ENCODE measurements at regions not wholly inside any gene's neighbourhood (a gene's known extent, or its start where the extent isn't known, plus 50 kb on each side); places are given as distances from the start of the nearest gene placed in this dataset.

DNA sequence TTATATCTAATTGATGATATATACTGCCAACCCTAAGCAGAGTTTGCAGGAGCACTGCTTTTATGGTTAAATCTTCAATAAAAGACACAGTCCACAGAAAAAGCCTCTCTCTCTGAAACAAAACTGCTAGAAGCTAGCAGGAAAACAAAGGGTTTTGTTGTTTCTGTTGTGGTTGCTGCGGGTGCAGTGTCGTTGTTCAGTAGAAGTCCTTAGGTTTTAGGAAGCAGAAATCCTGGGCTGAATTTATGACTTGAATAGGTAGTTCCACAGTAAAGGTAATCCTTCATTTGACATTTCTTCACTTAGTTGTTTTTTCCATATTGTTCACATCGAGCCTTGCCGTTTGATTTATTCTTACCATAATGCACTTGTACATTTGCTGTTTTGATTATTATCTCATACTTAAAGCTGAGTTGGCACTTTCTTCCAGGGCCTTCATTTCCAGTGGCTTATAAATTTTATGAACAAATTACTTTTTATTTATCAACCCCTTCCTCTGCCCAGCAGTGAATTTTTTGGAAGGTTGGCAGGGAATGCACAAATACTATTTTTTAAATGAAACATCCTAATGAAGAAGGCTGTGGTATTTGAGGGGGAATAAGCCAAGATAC is 209.6 kb upstream of the SLC30A5 start:
- Mint-ChIP-seq H3K9me3 (peaks cover 7% of the 10 kb centered on the region), H3K36me3 (ENCODE audit: low read depth) (no peaks in the 10 kb centered on the region), H3K27me3 (no peaks in the 10 kb centered on the region), H3K27ac (no peak overlapping the region), H3K4me3 (peak overlapping the region; percentile 16), H3K4me1 (ENCODE audit: low read depth) (peaks cover 30% of the 10 kb centered on the region)
- no peak for DNase-seq

DNA sequence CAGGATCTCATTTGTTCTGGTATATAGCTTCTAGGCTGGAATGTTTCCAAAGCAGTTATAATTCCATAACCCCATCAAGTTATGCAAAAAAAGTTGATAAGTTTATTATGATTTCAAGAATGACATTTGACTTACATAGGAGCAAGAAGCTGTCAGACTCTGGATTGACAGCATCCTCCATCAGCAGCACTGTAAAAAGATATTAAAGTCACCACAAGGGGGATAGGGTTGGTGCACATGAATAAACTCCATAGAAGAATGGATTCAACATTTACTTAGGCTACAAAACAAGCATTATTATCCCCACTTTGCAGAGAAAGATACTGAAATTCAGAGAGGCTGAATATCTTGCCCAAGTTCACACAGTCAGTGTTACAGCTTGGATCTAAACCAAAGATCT is 208.9 kb upstream of the SLC30A5 start:
- no peak overlapping the region for H3K4me3 Mint-ChIP-seq
- no peaks in the 10 kb centered on the region for H3K36me3 Mint-ChIP-seq (ENCODE audit: low read depth)
- H3K27me3 Mint-ChIP-seq: no peaks in the 10 kb centered on the region
- H3K27ac Mint-ChIP-seq: no peak overlapping the region
- peaks cover 30% of the 10 kb centered on the region for H3K4me1 Mint-ChIP-seq (ENCODE audit: low read depth)
- no peak for DNase-seq
- H3K9me3 Mint-ChIP-seq: peaks cover 7% of the 10 kb centered on the region

DNA sequence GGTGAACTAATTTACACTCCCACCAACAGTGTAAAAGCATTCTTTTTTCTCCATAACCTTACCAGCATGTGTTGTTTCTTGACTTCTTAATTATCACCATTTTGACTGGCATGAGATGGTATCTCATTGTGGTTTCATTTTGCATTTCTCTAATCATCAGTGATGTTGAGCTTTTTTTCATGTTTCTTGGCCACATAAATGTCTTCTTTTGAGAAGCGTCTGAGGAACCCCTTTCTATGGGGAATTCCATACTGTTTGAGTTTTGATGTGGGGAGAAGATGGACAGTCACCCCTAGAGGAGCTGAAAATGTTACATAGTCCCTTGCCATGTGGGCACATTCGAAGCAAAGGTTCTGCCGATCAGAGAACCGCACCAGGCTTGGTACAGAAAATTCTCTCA is 207.0 kb upstream of the SLC30A5 start:
- H3K4me1 Mint-ChIP-seq (ENCODE audit: low read depth): peaks cover 37% of the 10 kb centered on the region
- H3K36me3 Mint-ChIP-seq (ENCODE audit: low read depth): no peaks in the 10 kb centered on the region
- no peaks in the 10 kb centered on the region for H3K27me3 Mint-ChIP-seq
- no peak overlapping the region for H3K27ac Mint-ChIP-seq
- no peak for DNase-seq
- H3K4me3 Mint-ChIP-seq: no peak overlapping the region
- H3K9me3 Mint-ChIP-seq: peaks cover 7% of the 10 kb centered on the region

DNA sequence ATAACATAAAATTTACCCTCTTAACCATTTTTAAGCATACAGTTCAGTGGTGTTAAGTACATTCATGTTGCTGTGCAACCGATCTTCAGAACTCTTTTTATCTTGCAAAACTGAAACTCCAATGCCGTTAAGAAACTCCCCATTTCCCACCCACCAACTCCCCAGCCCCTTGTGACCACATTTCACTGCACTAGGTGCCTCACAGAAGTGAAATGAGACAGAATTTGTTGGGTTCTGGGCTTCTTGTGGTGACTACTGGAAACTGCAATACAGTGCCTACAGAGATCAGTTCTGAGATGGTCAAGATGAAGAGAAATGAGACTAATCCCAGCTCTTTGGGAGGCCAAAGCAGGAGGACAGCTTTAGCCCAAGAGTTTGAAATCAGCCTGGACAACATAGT is 202.1 kb upstream of the SLC30A5 start:
- H3K27ac Mint-ChIP-seq: peak overlapping the region; percentile 18
- peaks cover 33% of the 10 kb centered on the region for H3K4me1 Mint-ChIP-seq (ENCODE audit: low read depth)

DNA sequence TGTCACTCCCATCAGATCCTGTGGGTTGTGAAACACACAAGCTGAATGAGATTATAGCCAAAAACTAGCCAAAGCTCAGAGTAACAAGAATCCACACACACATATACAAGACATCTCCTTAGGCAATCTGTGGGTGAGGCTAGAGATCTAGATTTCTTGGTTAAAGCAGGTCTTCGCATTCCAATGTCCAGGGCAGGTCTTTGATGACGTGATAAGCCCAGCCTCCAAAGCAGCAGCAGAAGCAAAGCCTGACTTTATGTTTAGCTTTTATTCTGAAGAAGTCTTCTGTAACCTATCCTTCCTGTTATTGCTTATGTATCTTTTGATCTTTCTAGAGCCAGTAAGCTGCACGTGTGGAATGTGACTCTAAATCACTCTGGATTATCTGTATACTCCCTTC is 199.1 kb upstream of the SLC30A5 start:
- H3K27ac Mint-ChIP-seq: no peak overlapping the region

More for the DNA sequence above, 202.1 kb upstream of the SLC30A5 start:
- Mint-ChIP-seq H3K4me3 (no peak overlapping the region), H3K27me3 (no peaks in the 10 kb centered on the region), H3K36me3 (ENCODE audit: low read depth) (no peaks in the 10 kb centered on the region), H3K9me3 (peaks cover under 1% of the 10 kb centered on the region)
- DNase-seq: no peak

DNA sequence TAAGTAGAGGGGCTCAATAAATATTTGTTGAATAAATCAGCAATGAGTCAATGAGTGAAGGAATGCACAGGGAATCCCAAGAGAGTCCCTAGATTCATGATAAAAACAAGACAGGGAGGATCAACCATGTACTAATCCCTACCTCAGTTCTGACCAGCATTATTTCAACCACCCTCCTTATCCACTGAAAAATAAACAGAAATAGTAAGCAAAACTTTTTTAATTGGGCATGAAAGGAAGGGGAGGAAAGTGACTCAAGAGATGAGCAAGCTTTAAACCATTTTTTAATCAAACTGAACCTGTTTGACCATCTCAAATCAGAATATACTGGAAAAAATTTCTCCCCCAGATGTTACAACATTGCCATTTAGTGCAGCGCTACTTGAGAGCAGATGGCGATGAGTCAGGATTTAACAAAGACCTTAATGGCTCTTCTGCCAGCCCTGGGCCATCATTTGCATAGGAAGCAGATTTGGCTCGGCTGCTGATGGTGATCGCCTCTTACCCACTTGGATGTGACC is 194.8 kb upstream of the SLC30A5 start:
- Mint-ChIP-seq H3K36me3 (ENCODE audit: low read depth) (no peaks in the 10 kb centered on the region), H3K27me3 (no peaks in the 10 kb centered on the region), H3K27ac (no peak overlapping the region), H3K4me1 (ENCODE audit: low read depth) (peaks cover 13% of the 10 kb centered on the region), H3K9me3 (no peaks in the 10 kb centered on the region), H3K4me3 (no peak overlapping the region)
- DNase-seq: no peak

More for the DNA sequence above, 199.1 kb upstream of the SLC30A5 start:
- Mint-ChIP-seq H3K4me3 (no peak overlapping the region), H3K4me1 (ENCODE audit: low read depth) (peaks cover 28% of the 10 kb centered on the region), H3K9me3 (no peaks in the 10 kb centered on the region), H3K36me3 (ENCODE audit: low read depth) (no peaks in the 10 kb centered on the region), H3K27me3 (no peaks in the 10 kb centered on the region)
- DNase-seq: no peak

DNA sequence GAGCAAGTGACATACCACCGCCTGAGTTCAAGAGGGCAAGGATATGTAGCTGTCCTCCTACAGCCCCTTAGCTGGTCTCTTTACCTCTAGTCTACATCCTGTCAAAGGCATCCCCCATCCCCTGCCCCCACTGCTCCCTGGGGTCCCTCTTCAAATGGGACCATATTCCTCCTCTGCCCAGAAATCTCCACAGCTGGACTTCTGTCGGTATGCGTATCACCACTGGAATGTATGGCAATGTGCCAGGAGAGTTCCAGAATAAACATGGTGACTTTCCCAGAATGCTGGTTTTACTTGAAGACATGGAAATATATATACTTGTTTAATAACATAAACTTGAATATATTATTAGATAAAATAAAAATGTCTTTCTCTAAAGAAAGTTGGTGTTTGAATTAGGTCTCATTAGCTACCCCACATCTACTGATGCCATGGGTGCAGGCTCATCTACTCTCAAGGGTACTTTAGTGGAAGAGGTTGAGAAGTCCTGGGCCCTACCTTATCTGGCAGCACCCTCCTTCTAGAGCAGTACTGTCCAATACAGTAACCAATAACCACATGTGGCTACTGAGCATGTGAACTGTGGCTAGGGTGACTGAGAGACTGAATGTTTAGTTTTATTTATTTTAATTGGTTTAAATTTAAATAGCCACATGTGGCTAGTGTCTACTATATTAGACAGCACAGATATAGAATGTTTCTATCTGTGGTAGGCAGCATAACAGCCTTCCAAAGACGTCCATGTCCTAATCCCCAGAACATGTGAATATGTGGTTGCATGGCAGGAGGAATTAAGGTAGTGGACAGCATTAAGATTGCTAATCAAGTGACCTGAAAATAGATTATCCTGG is 181.7 kb upstream of the SLC30A5 start:
- no peaks in the 10 kb centered on the region for H3K36me3 Mint-ChIP-seq (ENCODE audit: low read depth)
- H3K9me3 Mint-ChIP-seq: no peaks in the 10 kb centered on the region

DNA sequence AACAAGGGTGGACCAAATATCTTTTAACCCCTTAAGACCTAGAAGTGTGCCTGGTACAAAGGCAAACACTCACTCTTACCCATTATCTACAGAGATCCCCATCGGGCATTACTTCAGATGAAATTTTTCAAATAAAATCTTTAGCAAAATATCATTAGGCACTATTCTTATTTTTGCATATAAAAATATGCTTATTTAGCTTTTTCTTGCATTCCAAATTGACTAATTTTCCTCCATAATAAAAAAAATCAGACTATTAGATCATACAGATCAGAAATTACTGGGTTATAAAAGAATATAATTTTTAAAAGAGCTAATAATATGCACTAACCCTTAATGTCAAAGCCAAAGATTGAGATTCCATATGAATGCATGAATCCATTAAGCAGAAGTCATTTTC is 178.7 kb upstream of the SLC30A5 start:
- Mint-ChIP-seq H3K9me3 (peaks cover 4% of the 10 kb centered on the region), H3K27me3 (no peaks in the 10 kb centered on the region), H3K4me3 (no peak overlapping the region), H3K27ac (no peak overlapping the region), H3K4me1 (ENCODE audit: low read depth) (no peaks in the 10 kb centered on the region), H3K36me3 (ENCODE audit: low read depth) (no peaks in the 10 kb centered on the region)
- DNase-seq: no peak

More for the DNA sequence above, 181.7 kb upstream of the SLC30A5 start:
- Mint-ChIP-seq H3K27me3 (no peaks in the 10 kb centered on the region), H3K4me3 (no peak overlapping the region), H3K4me1 (ENCODE audit: low read depth) (no peaks in the 10 kb centered on the region), H3K27ac (no peak overlapping the region)
- DNase-seq: no peak

DNA sequence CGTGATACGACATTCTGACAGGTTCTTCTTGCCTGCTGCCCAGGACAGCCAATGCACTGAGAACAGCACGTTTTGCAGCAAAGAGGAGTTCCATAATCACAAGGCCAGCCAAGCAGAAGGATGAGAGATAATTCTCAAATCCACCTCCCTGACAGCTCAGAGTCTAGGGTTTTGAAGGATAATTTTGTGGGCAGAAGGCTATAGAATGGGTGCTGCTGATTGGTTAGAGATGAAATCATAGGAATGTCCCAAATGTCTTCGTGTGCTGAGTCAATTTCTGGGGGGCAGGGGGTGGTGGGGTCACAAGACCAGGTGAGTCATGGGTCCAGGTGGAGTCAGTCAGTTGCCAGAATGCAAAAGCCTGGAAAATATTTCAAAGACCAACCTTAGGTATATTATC is 175.5 kb upstream of the SLC30A5 start:
- Mint-ChIP-seq H3K9me3 (peaks cover 4% of the 10 kb centered on the region), H3K36me3 (ENCODE audit: low read depth) (no peaks in the 10 kb centered on the region), H3K27ac (no peak overlapping the region), H3K27me3 (no peaks in the 10 kb centered on the region), H3K4me1 (ENCODE audit: low read depth) (no peaks in the 10 kb centered on the region), H3K4me3 (no peak overlapping the region)
- no peak for DNase-seq

DNA sequence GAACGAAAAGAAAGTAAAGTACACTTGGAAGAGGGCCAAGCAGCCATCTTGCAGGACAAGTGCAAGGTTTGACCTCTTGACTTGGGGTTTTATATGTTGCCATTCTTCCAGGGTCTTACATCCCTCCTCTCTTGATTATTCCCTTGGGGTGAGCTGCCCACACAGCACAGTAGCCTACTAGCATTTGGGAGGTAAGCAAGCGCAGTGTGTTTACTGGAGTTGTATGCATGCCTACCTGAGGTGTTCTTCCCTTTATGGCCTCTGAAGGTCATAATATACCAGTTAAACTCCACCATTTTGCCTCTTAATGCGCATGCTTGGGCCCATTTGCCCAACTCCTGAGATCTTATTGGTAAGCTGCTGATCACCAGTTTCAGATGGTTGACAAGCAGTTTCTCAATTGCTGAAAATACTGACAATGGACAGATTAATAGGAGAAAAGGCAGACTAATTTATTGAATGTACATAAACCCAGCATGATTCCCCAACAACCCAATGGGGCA is 173.8 kb upstream of the SLC30A5 start:
- no peak for DNase-seq
- no peaks in the 10 kb centered on the region for H3K4me1 Mint-ChIP-seq (ENCODE audit: low read depth)
- no peak overlapping the region for H3K27ac Mint-ChIP-seq
- H3K4me3 Mint-ChIP-seq: no peak overlapping the region
- H3K9me3 Mint-ChIP-seq: peaks cover 4% of the 10 kb centered on the region
- H3K27me3 Mint-ChIP-seq: no peaks in the 10 kb centered on the region
- no peaks in the 10 kb centered on the region for H3K36me3 Mint-ChIP-seq (ENCODE audit: low read depth)

DNA sequence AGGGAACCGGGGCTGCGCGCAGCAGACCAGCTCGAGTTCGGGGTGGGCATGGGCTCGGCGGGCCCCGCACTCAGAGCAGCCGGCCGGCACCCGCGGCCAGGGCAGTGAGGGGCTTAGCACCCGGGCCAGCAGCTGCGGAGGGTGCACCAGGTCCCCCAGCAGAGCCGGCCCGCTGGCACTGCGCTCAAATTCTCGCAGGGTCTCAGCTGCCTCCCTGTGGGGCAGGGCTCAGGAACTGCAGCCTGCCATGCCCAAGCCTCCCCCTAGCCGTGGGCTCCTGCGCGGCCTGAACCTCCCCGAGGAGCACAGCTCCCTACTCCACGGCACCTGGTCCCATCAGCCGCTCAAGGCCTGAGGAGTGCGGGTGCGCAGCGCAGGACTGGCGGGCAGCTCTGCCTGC is 172.9 kb upstream of the SLC30A5 start:
- Mint-ChIP-seq H3K27ac (no peak overlapping the region), H3K4me1 (ENCODE audit: low read depth) (no peaks in the 10 kb centered on the region), H3K27me3 (no peaks in the 10 kb centered on the region), H3K4me3 (no peak overlapping the region), H3K36me3 (ENCODE audit: low read depth) (no peaks in the 10 kb centered on the region), H3K9me3 (peaks cover 4% of the 10 kb centered on the region)
- DNase-seq: no peak

DNA sequence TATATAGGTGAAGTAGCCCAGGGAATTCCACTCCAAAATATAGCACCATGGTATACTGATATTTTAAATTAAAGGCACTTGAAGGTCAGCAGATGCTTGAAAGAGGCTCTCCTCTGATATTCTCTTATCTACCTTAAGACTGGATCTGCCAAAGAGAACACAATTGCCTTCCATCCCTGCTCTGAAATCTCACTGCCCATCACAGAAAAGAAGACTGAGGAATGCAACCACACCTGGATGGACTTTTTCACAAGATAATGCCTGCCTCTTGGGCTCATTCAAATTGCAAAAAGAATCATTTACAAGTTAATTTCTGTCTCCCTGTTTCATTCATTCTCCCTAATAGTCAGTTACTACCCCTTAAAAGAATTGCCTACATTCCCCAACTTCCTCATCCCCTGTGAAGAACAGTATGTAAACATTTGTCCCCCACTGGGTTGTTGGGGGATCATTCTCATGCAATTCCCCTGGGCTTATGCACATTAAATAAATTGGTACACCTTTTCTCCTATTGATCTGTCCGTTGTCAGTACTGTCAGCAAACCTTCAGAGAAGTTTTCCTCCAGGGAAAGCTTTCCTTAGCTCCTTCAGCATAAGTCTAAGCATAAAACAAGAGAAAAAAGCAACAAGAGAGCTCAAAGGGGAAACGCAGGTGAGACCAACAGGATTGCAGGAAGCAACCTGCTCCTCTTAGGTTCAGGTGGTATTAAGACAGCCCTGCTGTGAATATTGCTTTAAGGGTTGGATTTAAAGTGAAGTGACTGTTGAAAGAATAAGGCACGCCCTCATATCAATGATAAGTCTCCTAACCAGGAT is 171.4 kb upstream of the SLC30A5 start:
- peaks cover 4% of the 10 kb centered on the region for H3K9me3 Mint-ChIP-seq
- no peaks in the 10 kb centered on the region for H3K27me3 Mint-ChIP-seq
- no peak overlapping the region for H3K4me3 Mint-ChIP-seq
- H3K27ac Mint-ChIP-seq: no peak overlapping the region
- no peaks in the 10 kb centered on the region for H3K4me1 Mint-ChIP-seq (ENCODE audit: low read depth)
- H3K36me3 Mint-ChIP-seq (ENCODE audit: low read depth): no peaks in the 10 kb centered on the region
- no peak for DNase-seq

DNA sequence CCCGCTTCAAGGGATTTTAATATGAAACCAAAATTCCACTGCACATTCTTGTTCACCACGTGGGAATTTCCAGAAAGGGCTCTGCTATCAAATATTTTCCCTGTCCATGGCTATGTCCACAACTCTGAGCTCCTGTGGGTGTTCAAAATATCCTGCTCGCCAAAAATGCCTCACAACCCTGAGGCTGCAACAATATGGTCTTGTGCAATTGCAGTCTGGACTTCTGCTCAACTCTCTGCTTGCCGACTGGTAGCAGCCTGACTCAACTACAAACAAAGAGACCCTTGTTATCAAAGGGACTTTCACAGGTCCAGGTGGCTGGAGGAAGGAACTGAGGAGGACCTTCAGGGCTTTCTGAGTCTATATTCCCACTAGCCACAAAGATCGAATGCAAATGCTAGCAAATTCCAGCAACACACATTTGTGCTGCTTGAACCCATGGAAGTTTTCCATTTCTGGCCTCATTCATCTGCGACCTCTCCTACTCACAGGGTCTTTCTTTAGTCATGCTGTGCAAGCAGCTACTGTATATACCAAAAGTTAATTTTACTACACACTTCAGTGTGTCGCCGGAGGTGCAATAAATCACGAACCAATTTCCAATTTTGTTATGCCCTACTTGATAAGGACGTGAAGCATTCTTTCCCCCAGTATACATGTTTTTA is 169.2 kb upstream of the SLC30A5 start:
- Mint-ChIP-seq H3K4me3 (no peak overlapping the region), H3K27ac (no peak overlapping the region), H3K4me1 (ENCODE audit: low read depth) (no peaks in the 10 kb centered on the region), H3K9me3 (no peaks in the 10 kb centered on the region), H3K36me3 (ENCODE audit: low read depth) (no peaks in the 10 kb centered on the region), H3K27me3 (no peaks in the 10 kb centered on the region)
- DNase-seq: no peak
